Fibroblast of lung (primary cell): ENCODE measurements at regions not wholly inside any gene's neighbourhood (a gene's known extent, or its start where the extent isn't known, plus 50 kb on each side); places are given as distances from the start of the nearest gene placed in this dataset.

Source experiments
- CTCF ChIP-seq, 2 donors: IDR thresholded peaks in 1 of 2; conservative IDR thresholded peaks in 1 of 2; 1 replicate in 1 of 2; 2 replicates in 1 of 2; pipeline ENCODE4 v1.5.1; 2011 to 2012; ENCODE audit warnings: low read length in 2 of 2, control low read depth in 1 of 2, inconsistent platforms in 1 of 2, low read depth in 1 of 2, mild to moderate bottlenecking in 1 of 2
- EZH2 ChIP-seq: IDR thresholded peaks from 2 replicates; pipeline ENCODE4 v1.5.1; 2012; ENCODE audit warnings: low read length, control low read depth, mild to moderate bottlenecking; ENCODE audit errors: missing control alignments

DNA sequence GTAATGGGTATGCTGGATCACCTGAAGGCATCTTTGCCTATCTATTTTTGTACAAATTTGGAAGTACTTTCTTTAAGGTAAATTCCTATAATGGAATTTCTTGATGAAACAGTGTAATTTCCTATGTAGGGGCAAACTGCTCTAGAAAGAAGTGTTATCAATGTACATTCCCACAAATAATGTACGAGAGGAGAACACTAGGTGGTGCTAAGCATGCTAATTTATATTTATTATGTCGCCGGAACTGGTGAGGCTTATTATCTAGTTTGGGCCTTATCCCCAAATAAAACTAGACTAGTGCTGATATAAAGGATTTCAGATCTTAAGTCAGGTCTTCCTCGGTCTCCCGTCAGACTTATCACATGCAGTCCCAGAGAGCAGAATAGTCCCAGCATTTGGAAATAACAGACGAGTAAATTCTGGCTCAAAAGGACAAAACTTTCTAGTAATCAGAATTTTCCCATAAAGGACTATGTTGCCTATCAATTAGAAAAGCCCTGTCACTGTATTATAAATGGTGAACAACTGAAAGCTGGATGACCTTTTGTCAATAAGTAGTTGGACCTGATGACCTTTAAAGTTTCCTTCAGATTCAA is 86.9 kb upstream of the RBBP8 start:
- peak; percentile 38 to 59 for TF ChIP-seq CTCF (conservative IDR thresholded peaks at IDR 0.05 in 1 of 2, IDR thresholded peaks at IDR 0.05 in 1 of 2; ENCODE audit: low read depth in 1 of 2, low read length in 2 of 2)
- no peak for TF ChIP-seq EZH2
